DND-41 (cell line): ENCODE measurements at regions not wholly inside any gene's neighbourhood (a gene's known extent, or its start where the extent isn't known, plus 50 kb on each side); places are given as distances from the start of the nearest gene placed in this dataset.

Source experiments
- ATAC-seq: fragments of 200-7000 bp; cut with Tn5 transposase; 3 replicates; pipeline ENCODE4 v1.9.1; 2021; ENCODE audit warnings: low read depth; ENCODE audit not compliant: insufficient read depth
- DNase-seq: peaks from one replicate; pipeline ENCODE4 v3.0.0-alpha.2; 2020
- H2AFZ ChIP-seq: 2 replicates; pipeline ENCODE4 v1.6.0; 2012; ENCODE audit warnings: low read depth, low read length
- H3K27ac ChIP-seq: 2 replicates; pipeline ENCODE4 v1.5.1; 2012; ENCODE audit warnings: low read length, inconsistent platforms
- H3K27me3 ChIP-seq: fragments of 200-600 bp; sonication (generic); 2 replicates; pipeline ENCODE4 v1.6.0; 2012; ENCODE audit warnings: low read length, mild to moderate bottlenecking, inconsistent platforms; ENCODE audit not compliant: insufficient read depth, poor library complexity
- H3K36me3 ChIP-seq: 2 replicates; pipeline ENCODE4 v1.5.1; 2012; ENCODE audit warnings: low read length, inconsistent platforms; ENCODE audit not compliant: insufficient read depth
- H3K4me1 ChIP-seq: 2 replicates; pipeline ENCODE4 v1.5.1; 2012; ENCODE audit warnings: mild to moderate bottlenecking, low read length; ENCODE audit not compliant: insufficient read depth
- H3K4me2 ChIP-seq: 2 replicates; pipeline ENCODE4 v1.6.0; 2012; ENCODE audit warnings: mild to moderate bottlenecking, moderate library complexity, low read length, inconsistent platforms; ENCODE audit not compliant: insufficient read depth
- H3K4me3 ChIP-seq, 2 experiments: fragments of 200-600 bp in 1 of 2; shearing (Covaris generic) in 1 of 2; 2 replicates each; pipeline ENCODE4 v1.5.1; 2012 to 2016; ENCODE audit warnings: inconsistent platforms in 2 of 2, low read length in 2 of 2, mild to moderate bottlenecking in 2 of 2, low read depth in 1 of 2, moderate library complexity in 1 of 2
- H3K79me2 ChIP-seq: 2 replicates; pipeline ENCODE4 v1.6.0; 2012; ENCODE audit warnings: low read length, inconsistent platforms; ENCODE audit not compliant: insufficient read depth
- H3K9ac ChIP-seq: 2 replicates; pipeline ENCODE4 v1.6.0; 2012; ENCODE audit warnings: low read depth, mild to moderate bottlenecking, inconsistent platforms, low read length, moderate library complexity
- H3K9me3 ChIP-seq: 2 replicates; pipeline ENCODE4 v1.5.1; 2012; ENCODE audit warnings: low read length, moderate library complexity, mild to moderate bottlenecking, inconsistent platforms; ENCODE audit not compliant: insufficient read depth, severe bottlenecking
- H4K20me1 ChIP-seq: 2 replicates; pipeline ENCODE4 v1.6.0; 2012; ENCODE audit warnings: low read length; ENCODE audit not compliant: insufficient read depth
- CTCF ChIP-seq: IDR thresholded peaks from 2 replicates; pipeline ENCODE4 v1.5.1; 2012; ENCODE audit warnings: borderline replicate concordance, low read length, moderate library complexity, mild to moderate bottlenecking; ENCODE audit not compliant: poor library complexity, severe bottlenecking; ENCODE audit errors: extremely low read depth
- EZH2 ChIP-seq: IDR thresholded peaks from 3 replicates; pipeline ENCODE4 v1.6.1; 2012; ENCODE audit warnings: borderline replicate concordance, low read depth, mild to moderate bottlenecking, moderate library complexity, low read length, inconsistent platforms; ENCODE audit not compliant: severe bottlenecking

GRCh38 chr13:56299650-56300049 lies 841.1 kb upstream of the PRR20A start:
- TF ChIP-seq CTCF (no peak), EZH2 (no peak)
- no peaks in the 10 kb centered on the region for H3K36me3 ChIP-seq
- no peak for ATAC-seq
- H2AFZ ChIP-seq = no peak overlapping the region
- no peak overlapping the region for H3K27ac ChIP-seq
- H3K9ac ChIP-seq = no peak overlapping the region
- no peak for DNase-seq
- no peaks in the 10 kb centered on the region for H3K9me3 ChIP-seq
- H3K27me3 ChIP-seq = no peaks in the 10 kb centered on the region
- no peak overlapping the region for H3K4me2 ChIP-seq
- no peaks in the 10 kb centered on the region for H3K4me1 ChIP-seq
- H3K79me2 ChIP-seq = no peaks in the 10 kb centered on the region
- H3K4me3 ChIP-seq = no peak overlapping the region
- H4K20me1 ChIP-seq = no peaks in the 10 kb centered on the region

- no peak for DNase-seq
- Histone ChIP-seq H3K79me2 (no peaks in the 10 kb centered on the region), H4K20me1 (no peaks in the 10 kb centered on the region), H3K4me3 (no peak overlapping the region), H3K9ac (no peak overlapping the region), H3K4me2 (no peak overlapping the region), H3K9me3 (no peaks in the 10 kb centered on the region), H3K36me3 (no peaks in the 10 kb centered on the region), H3K4me1 (no peaks in the 10 kb centered on the region), H3K27me3 (no peaks in the 10 kb centered on the region), H2AFZ (no peak overlapping the region), H3K27ac (no peak overlapping the region)
- ATAC-seq = no peak
- TF ChIP-seq EZH2 (no peak), CTCF (no peak)
These were observed 826.0 kb upstream of the PRR20A start for GRCh38 chr13:56314765-56315164.

GRCh38 chr13:56317841-56318240 lies 822.9 kb upstream of the PRR20A start:
- no peak for ATAC-seq
- DNase-seq = no peak
- TF ChIP-seq CTCF = no peak
- no peak for TF ChIP-seq EZH2

GRCh38 chr13:56332671-56333070 lies 808.0 kb upstream of the PRR20A start:
- no peak overlapping the region for H3K27ac ChIP-seq
- no peak overlapping the region for H3K4me2 ChIP-seq
- H2AFZ ChIP-seq = no peak overlapping the region
- no peaks in the 10 kb centered on the region for H3K36me3 ChIP-seq
- H3K9ac ChIP-seq = no peak overlapping the region
- no peaks in the 10 kb centered on the region for H3K4me1 ChIP-seq
- H3K4me3 ChIP-seq = no peak overlapping the region
- ATAC-seq = no peak
- no peak for TF ChIP-seq EZH2
- TF ChIP-seq CTCF = no peak
- no peaks in the 10 kb centered on the region for H3K27me3 ChIP-seq
- H3K9me3 ChIP-seq = no peaks in the 10 kb centered on the region
- H3K79me2 ChIP-seq = no peaks in the 10 kb centered on the region
- H4K20me1 ChIP-seq = no peaks in the 10 kb centered on the region
- no peak for DNase-seq

More at GRCh38 chr13:56317841-56318240, 822.9 kb upstream of the PRR20A start:
- Histone ChIP-seq H3K4me3 (no peak overlapping the region), H3K27me3 (no peaks in the 10 kb centered on the region), H2AFZ (no peak overlapping the region), H3K79me2 (no peaks in the 10 kb centered on the region), H3K4me1 (no peaks in the 10 kb centered on the region), H4K20me1 (no peaks in the 10 kb centered on the region), H3K9ac (no peak overlapping the region), H3K9me3 (no peaks in the 10 kb centered on the region), H3K27ac (no peak overlapping the region), H3K36me3 (no peaks in the 10 kb centered on the region), H3K4me2 (no peak overlapping the region)
